Endothelial cell of hepatic sinusoid (primary cell): ENCODE measurements at regions not wholly inside any gene's neighbourhood (a gene's known extent, or its start where the extent isn't known, plus 50 kb on each side); places are given as distances from the start of the nearest gene placed in this dataset.

Source experiments
- in situ Hi-C: cut with HindIII; loops from 2 replicates; pipeline ENCODE4 v1.10.0; 2017; ENCODE audit warnings: low sequenced_read_pairs

- in situ Hi-C loops: loop anchor here (10.0 kb wide), 1 partner anchor 104 kb away; no protein-coding TSS in a partner anchor
Observed at GRCh38 chr1:25028907-25029599, 99.0 kb upstream of the RUNX3 start.

- in situ Hi-C loops: loop anchor here (10.0 kb wide), 1 partner anchor 104 kb away; no protein-coding TSS in a partner anchor
Observed at GRCh38 chr1:25028587-25028906, 98.5 kb upstream of the RUNX3 start.

GRCh38 chr1:25027822-25028586, 97.9 kb upstream of the RUNX3 start:
- in situ Hi-C loops: loop anchor here (10.0 kb wide), 1 partner anchor 103 kb away; no protein-coding TSS in a partner anchor

GRCh38 chr1:25026730-25027450, 96.8 kb upstream of the RUNX3 start:
- in situ Hi-C loops: loop anchor here (10.0 kb wide), 1 partner anchor 102 kb away; no protein-coding TSS in a partner anchor

- in situ Hi-C loops: loop anchor here (10.0 kb wide), 1 partner anchor 102 kb away; no protein-coding TSS in a partner anchor
Observed at GRCh38 chr1:25026304-25026703, 96.2 kb upstream of the RUNX3 start.

GRCh38 chr1:25024615-25025350, 94.7 kb upstream of the RUNX3 start:
- in situ Hi-C loops: loop anchor here (5.0 to 10.0 kb wide), 2 partner anchors 37 to 100 kb away; no protein-coding TSS in a partner anchor

GRCh38 chr1:25023826-25024225, 93.8 kb upstream of the RUNX3 start:
- in situ Hi-C loops: loop anchor here (5.0 to 10.0 kb wide), 2 partner anchors 37 to 99 kb away; no protein-coding TSS in a partner anchor

GRCh38 chr1:25023190-25023578, 93.1 kb upstream of the RUNX3 start:
- in situ Hi-C loops: loop anchor here (5.0 to 10.0 kb wide), 2 partner anchors 36 to 98 kb away; no protein-coding TSS in a partner anchor

- in situ Hi-C loops: loop anchor here (5.0 to 10.0 kb wide), 2 partner anchors 35 to 98 kb away; no protein-coding TSS in a partner anchor
Observed at GRCh38 chr1:25022361-25023189, 92.5 kb upstream of the RUNX3 start.

- in situ Hi-C loops: loop anchor here (5.0 to 10.0 kb wide), 2 partner anchors 34 to 97 kb away; no protein-coding TSS in a partner anchor
Observed at GRCh38 chr1:25021591-25022215, 91.6 kb upstream of the RUNX3 start.

GRCh38 chr1:25020851-25021590, 90.9 kb upstream of the RUNX3 start:
- in situ Hi-C loops: loop anchor here (5.0 to 10.0 kb wide), 2 partner anchors 34 to 96 kb away; no protein-coding TSS in a partner anchor

- in situ Hi-C loops: loop anchor here (5.0 to 10.0 kb wide), 2 partner anchors 33 to 96 kb away; no protein-coding TSS in a partner anchor
Observed at GRCh38 chr1:25020173-25020845, 90.2 kb upstream of the RUNX3 start.

- in situ Hi-C loops: loop anchor here (5.0 to 10.0 kb wide), 2 partner anchors 32 to 95 kb away; no protein-coding TSS in a partner anchor
Observed at GRCh38 chr1:25019337-25020172, 89.5 kb upstream of the RUNX3 start.

GRCh38 chr1:25018943-25019336, 88.9 kb upstream of the RUNX3 start:
- in situ Hi-C loops: no loop called here

- in situ Hi-C loops: no loop called here
Observed at GRCh38 chr1:25018110-25018735, 88.1 kb upstream of the RUNX3 start.

- in situ Hi-C loops: no loop called here
Observed at GRCh38 chr1:25017436-25018109, 87.5 kb upstream of the RUNX3 start.
